Prostate gland (tissue), 2 donors: ENCODE measurements at regions not wholly inside any gene's neighbourhood (a gene's known extent, or its start where the extent isn't known, plus 50 kb on each side); places are given as distances from the start of the nearest gene placed in this dataset.

Experiments used
- POLR2AphosphoS5 ChIP-seq: sonication (generic); formaldehyde crosslinking; IDR thresholded peaks from one replicate; pipeline ENCODE4 v1.6.1; 2017; ENCODE audit warnings: antibody characterized with exemption
- TF ChIP-seq, protein P1 (sequence below), 4 experiments: fragments of 200-600 bp in 2 of 4; fragments of 450-650 bp in 2 of 4; sonication (generic) in 2 of 4; IDR thresholded peaks; 1 replicate in 3 of 4; 2 replicates in 1 of 4; pipeline ENCODE4 v1.5.1; 2016 to 2019; ENCODE audit warnings: antibody characterized with exemption in 4 of 4, mild to moderate bottlenecking in 2 of 4, moderate library complexity in 2 of 4

DNA sequence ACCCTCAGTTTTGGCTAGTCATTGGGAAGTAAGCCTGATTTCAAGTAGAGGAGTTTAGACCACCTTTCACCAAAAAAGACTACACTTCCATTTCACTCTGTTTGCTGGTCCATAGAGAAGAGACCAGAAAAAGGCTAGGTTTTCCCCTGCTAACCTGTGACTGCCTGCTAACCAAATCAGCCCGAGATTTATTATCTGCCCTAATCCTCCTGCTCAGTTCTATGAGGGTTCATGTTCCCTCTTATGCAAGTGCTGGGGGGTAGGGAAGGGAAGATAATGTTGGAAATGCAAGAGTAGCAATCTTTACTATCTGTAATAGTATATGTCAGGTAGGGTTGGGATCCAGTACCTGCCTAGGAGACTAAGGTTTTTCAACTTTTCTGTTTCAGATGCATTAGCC is 51.6 kb upstream of the CCNG1 start:
- TF ChIP-seq, protein P1, sequence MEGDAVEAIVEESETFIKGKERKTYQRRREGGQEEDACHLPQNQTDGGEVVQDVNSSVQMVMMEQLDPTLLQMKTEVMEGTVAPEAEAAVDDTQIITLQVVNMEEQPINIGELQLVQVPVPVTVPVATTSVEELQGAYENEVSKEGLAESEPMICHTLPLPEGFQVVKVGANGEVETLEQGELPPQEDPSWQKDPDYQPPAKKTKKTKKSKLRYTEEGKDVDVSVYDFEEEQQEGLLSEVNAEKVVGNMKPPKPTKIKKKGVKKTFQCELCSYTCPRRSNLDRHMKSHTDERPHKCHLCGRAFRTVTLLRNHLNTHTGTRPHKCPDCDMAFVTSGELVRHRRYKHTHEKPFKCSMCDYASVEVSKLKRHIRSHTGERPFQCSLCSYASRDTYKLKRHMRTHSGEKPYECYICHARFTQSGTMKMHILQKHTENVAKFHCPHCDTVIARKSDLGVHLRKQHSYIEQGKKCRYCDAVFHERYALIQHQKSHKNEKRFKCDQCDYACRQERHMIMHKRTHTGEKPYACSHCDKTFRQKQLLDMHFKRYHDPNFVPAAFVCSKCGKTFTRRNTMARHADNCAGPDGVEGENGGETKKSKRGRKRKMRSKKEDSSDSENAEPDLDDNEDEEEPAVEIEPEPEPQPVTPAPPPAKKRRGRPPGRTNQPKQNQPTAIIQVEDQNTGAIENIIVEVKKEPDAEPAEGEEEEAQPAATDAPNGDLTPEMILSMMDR (IDR thresholded peaks at IDR 0.05): no peak
- no peak for TF ChIP-seq POLR2AphosphoS5
